DND-41 (cell line): ENCODE measurements at regions not wholly inside any gene's neighbourhood (a gene's known extent, or its start where the extent isn't known, plus 50 kb on each side); places are given as distances from the start of the nearest gene placed in this dataset.

Experiments used
- ATAC-seq: fragments of 200-7000 bp; cut with Tn5 transposase; 3 replicates; pipeline ENCODE4 v1.9.1; 2021; ENCODE audit warnings: low read depth; ENCODE audit not compliant: insufficient read depth
- DNase-seq: peaks from one replicate; pipeline ENCODE4 v3.0.0-alpha.2; 2020
- H2AFZ ChIP-seq: 2 replicates; pipeline ENCODE4 v1.6.0; 2012; ENCODE audit warnings: low read depth, low read length
- H3K27ac ChIP-seq: 2 replicates; pipeline ENCODE4 v1.5.1; 2012; ENCODE audit warnings: low read length, inconsistent platforms
- H3K27me3 ChIP-seq: fragments of 200-600 bp; sonication (generic); 2 replicates; pipeline ENCODE4 v1.6.0; 2012; ENCODE audit warnings: low read length, mild to moderate bottlenecking, inconsistent platforms; ENCODE audit not compliant: insufficient read depth, poor library complexity
- H3K36me3 ChIP-seq: 2 replicates; pipeline ENCODE4 v1.5.1; 2012; ENCODE audit warnings: low read length, inconsistent platforms; ENCODE audit not compliant: insufficient read depth
- H3K4me1 ChIP-seq: 2 replicates; pipeline ENCODE4 v1.5.1; 2012; ENCODE audit warnings: mild to moderate bottlenecking, low read length; ENCODE audit not compliant: insufficient read depth
- H3K4me2 ChIP-seq: 2 replicates; pipeline ENCODE4 v1.6.0; 2012; ENCODE audit warnings: mild to moderate bottlenecking, moderate library complexity, low read length, inconsistent platforms; ENCODE audit not compliant: insufficient read depth
- H3K4me3 ChIP-seq, 2 experiments: fragments of 200-600 bp in 1 of 2; shearing (Covaris generic) in 1 of 2; 2 replicates each; pipeline ENCODE4 v1.5.1; 2012 to 2016; ENCODE audit warnings: inconsistent platforms in 2 of 2, low read length in 2 of 2, mild to moderate bottlenecking in 2 of 2, low read depth in 1 of 2, moderate library complexity in 1 of 2
- H3K79me2 ChIP-seq: 2 replicates; pipeline ENCODE4 v1.6.0; 2012; ENCODE audit warnings: low read length, inconsistent platforms; ENCODE audit not compliant: insufficient read depth
- H3K9ac ChIP-seq: 2 replicates; pipeline ENCODE4 v1.6.0; 2012; ENCODE audit warnings: low read depth, mild to moderate bottlenecking, inconsistent platforms, low read length, moderate library complexity
- H3K9me3 ChIP-seq: 2 replicates; pipeline ENCODE4 v1.5.1; 2012; ENCODE audit warnings: low read length, moderate library complexity, mild to moderate bottlenecking, inconsistent platforms; ENCODE audit not compliant: insufficient read depth, severe bottlenecking
- H4K20me1 ChIP-seq: 2 replicates; pipeline ENCODE4 v1.6.0; 2012; ENCODE audit warnings: low read length; ENCODE audit not compliant: insufficient read depth
- CTCF ChIP-seq: IDR thresholded peaks from 2 replicates; pipeline ENCODE4 v1.5.1; 2012; ENCODE audit warnings: borderline replicate concordance, low read length, moderate library complexity, mild to moderate bottlenecking; ENCODE audit not compliant: poor library complexity, severe bottlenecking; ENCODE audit errors: extremely low read depth
- EZH2 ChIP-seq: IDR thresholded peaks from 3 replicates; pipeline ENCODE4 v1.6.1; 2012; ENCODE audit warnings: borderline replicate concordance, low read depth, mild to moderate bottlenecking, moderate library complexity, low read length, inconsistent platforms; ENCODE audit not compliant: severe bottlenecking

- H3K36me3 ChIP-seq, result no peaks in the 10 kb centered on the region
Observed at GRCh38 chr7:37592366-37592765, 91.2 kb upstream of the GPR141 start.

GRCh38 chr7:37594602-37595001 lies 89.0 kb upstream of the GPR141 start:
- no peak overlapping the region for H3K4me3 ChIP-seq
- H4K20me1 ChIP-seq, result no peaks in the 10 kb centered on the region
- no peaks in the 10 kb centered on the region for H3K79me2 ChIP-seq
- no peak overlapping the region for H3K9ac ChIP-seq
- peaks cover 3% of the 10 kb centered on the region for H3K9me3 ChIP-seq
- no peaks in the 10 kb centered on the region for H3K4me1 ChIP-seq
- no peaks in the 10 kb centered on the region for H3K27me3 ChIP-seq
- TF ChIP-seq EZH2 (no peak), CTCF (no peak)
- no peak overlapping the region for H3K4me2 ChIP-seq
- ATAC-seq (no peak), DNase-seq (no peak)
- H3K36me3 ChIP-seq, result no peaks in the 10 kb centered on the region
- H3K27ac ChIP-seq, result no peak overlapping the region
- H2AFZ ChIP-seq, result no peak overlapping the region

More at GRCh38 chr7:37592366-37592765, 91.2 kb upstream of the GPR141 start:
- H3K27ac ChIP-seq, result no peak overlapping the region
- H3K79me2 ChIP-seq, result no peaks in the 10 kb centered on the region
- no peak overlapping the region for H3K4me2 ChIP-seq
- no peaks in the 10 kb centered on the region for H3K4me1 ChIP-seq
- no peaks in the 10 kb centered on the region for H4K20me1 ChIP-seq
- ATAC-seq (no peak), DNase-seq (no peak)
- no peak overlapping the region for H3K9ac ChIP-seq
- no peaks in the 10 kb centered on the region for H3K27me3 ChIP-seq
- no peak overlapping the region for H2AFZ ChIP-seq
- H3K9me3 ChIP-seq, result peaks cover 3% of the 10 kb centered on the region
- H3K4me3 ChIP-seq, result no peak overlapping the region
- TF ChIP-seq EZH2 (no peak), CTCF (no peak)

GRCh38 chr7:37598824-37599223 lies 84.7 kb upstream of the GPR141 start:
- TF ChIP-seq CTCF (no peak), EZH2 (no peak)
- no peak overlapping the region for H3K9ac ChIP-seq
- DNase-seq (no peak), ATAC-seq (no peak)
- H3K9me3 ChIP-seq, result peaks cover 3% of the 10 kb centered on the region
- H3K36me3 ChIP-seq, result no peaks in the 10 kb centered on the region
- H3K27me3 ChIP-seq, result no peaks in the 10 kb centered on the region
- H3K27ac ChIP-seq, result no peak overlapping the region
- no peak overlapping the region for H2AFZ ChIP-seq
- H3K4me1 ChIP-seq, result no peaks in the 10 kb centered on the region
- H3K79me2 ChIP-seq, result no peaks in the 10 kb centered on the region
- no peak overlapping the region for H3K4me3 ChIP-seq
- no peak overlapping the region for H3K4me2 ChIP-seq
- H4K20me1 ChIP-seq, result no peaks in the 10 kb centered on the region

- Histone ChIP-seq H3K27me3 (no peaks in the 10 kb centered on the region), H4K20me1 (no peaks in the 10 kb centered on the region), H3K9ac (no peak overlapping the region), H3K4me2 (no peak overlapping the region), H3K4me1 (no peaks in the 10 kb centered on the region), H3K9me3 (peaks cover 3% of the 10 kb centered on the region), H3K36me3 (no peaks in the 10 kb centered on the region), H3K27ac (no peak overlapping the region), H2AFZ (no peak overlapping the region), H3K4me3 (no peak overlapping the region), H3K79me2 (no peaks in the 10 kb centered on the region)
- no peak for TF ChIP-seq EZH2
- TF ChIP-seq CTCF, result no peak
- ATAC-seq, result no peak
- DNase-seq, result no peak
Observed at GRCh38 chr7:37601321-37601720, 82.2 kb upstream of the GPR141 start.
